HG03571 (cell line): ENCODE measurements at regions not wholly inside any gene's neighbourhood (a gene's known extent, or its start where the extent isn't known, plus 50 kb on each side); places are given as distances from the start of the nearest gene placed in this dataset.

Experiments
- ATAC-seq: cut with Tn5 transposase; IDR thresholded peaks from one replicate; pipeline ENCODE4 v1.9.1; 2021; ENCODE audit not compliant: unreplicated experiment

DNA sequence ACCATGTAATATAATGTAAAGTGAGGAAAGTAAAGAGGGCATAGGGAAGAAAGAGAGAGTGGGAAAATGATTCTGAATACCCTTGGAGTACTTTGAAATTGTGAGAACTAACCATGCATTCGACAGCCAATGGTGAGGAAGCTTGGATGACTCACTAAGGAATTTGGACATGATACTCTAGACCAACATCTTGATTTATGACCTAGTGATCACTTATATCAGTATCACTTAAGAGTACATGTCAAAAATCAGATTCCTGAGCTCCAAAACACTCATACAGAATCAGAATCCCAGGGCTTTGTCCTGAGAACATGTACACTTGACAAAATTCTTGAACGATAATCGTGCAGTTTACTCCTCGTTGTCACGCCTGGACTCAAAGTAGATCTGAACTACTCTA, 1899.8 kb upstream of the PIK3C3 start:
- ATAC-seq: no peak

- no peak for ATAC-seq
Observed at GRCh38 chr18:40049716-40050115, 1905.3 kb upstream of the PIK3C3 start.

GRCh38 chr18:40048886-40049650, 1906.0 kb upstream of the PIK3C3 start:
- no peak for ATAC-seq

DNA sequence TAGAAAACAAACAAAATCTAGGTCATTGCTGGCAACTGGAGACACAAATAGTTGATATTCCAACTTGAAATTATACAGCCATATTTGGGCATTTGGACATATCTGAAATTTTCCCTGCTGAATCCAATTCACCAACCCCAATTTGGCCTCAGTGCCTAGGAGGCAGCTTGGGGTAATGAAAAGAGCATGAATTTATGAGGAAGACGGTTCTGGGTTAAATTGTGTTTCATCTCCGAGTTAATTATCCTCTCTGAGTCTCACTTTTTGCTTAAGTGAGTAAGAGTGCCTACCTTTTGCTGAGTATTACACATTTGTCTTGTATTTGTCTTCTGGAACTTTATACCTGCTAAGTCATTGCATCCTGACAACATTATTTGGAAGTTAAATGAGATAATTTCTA, 1906.8 kb upstream of the PIK3C3 start:
- no peak for ATAC-seq

DNA sequence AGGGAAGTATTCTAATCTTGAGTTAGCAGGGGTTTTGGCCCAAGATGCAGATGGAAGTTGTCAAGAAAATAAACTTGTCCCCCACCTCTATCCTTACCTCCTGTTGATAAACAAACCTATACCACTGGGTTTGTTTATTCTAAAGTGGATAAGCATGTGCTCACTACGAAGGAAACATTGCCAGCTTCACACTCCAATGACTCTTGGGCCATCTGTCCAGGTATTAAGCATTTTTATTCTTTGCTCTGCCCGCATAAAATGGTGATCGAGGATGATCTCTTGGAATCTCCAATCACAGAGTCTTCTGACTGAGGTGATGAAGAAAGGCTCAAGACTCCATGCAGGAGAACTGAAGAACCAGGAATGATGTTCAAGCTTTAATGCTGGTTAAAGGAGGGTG, 1908.4 kb upstream of the PIK3C3 start:
- ATAC-seq: no peak

GRCh38 chr18:40041951-40042350, 1913.1 kb upstream of the PIK3C3 start:
- ATAC-seq: no peak

DNA sequence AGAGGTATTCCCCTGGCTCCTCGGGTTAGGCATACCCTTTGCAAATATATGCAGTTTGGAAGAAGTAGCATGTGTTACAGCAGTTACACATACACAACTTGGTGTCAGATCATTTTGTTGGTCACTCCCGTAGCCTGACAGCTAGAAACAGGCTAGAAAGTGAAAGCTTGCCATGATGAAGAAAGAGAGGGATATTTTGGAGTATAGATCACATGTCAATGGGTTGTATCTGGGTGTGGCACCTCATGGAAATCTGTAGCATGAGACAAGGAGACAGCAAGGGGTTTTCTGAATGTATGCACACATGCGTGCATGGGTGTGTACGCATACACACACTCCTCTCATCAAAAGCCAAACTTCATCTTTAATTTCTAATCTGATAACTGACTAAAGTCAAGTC, 1914.5 kb upstream of the PIK3C3 start:
- ATAC-seq: no peak

DNA sequence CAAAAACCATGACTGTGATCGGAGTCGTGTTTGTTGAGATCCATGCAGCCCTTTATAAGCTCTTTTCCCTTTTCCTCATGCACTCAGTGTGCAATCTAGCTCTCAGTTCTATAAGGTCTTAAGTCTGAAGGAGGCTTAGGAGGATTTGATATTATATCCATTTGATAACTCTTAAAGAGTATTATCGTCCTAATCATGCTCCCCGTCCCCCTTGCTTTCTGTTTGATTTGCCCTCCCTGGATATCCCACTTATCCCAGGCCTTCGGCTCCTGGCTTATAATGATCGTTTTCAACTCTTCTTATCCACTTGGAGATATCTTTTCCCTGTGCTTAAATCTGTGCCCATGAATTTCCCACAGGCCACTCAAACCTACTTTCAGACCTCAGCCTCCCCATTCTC, 1917.7 kb upstream of the PIK3C3 start:
- ATAC-seq: no peak

DNA sequence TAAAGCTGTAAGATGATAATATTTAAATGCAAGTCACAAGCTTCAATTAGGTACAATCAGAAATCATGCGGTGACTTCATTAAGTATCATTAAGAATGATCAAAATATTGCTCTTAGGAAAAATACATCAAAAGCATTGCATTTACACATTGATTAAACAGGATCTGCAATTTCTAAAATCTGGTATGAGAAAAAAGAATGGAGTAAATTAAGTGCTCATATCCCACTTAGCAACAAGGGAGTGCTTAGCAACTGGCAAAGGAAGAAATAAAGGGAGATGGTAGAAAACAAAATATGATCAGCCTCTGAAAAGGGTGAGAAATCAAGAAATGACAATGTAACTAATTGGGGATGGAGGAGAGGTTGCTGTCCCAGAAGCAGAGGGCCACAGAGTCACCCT, 1918.2 kb upstream of the PIK3C3 start:
- ATAC-seq: no peak

DNA sequence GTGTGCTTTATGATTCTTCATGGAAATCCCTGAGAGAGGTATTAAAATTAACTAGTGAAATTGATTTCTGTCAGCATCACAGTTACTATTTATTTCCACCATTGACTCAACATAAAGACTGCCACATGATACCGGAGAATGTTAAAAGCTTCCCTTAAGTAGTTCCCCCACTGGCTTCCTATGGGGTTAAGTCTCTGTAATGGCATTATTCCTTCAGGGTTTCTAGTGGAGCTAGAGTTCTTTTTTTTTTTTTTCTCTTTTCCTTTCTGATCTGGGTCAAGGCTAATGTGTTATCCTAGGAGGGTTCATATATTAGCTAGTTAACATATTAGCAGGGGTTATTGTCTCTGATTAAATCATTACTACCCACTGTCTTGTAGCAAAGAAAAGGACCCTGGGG, 1919.1 kb upstream of the PIK3C3 start:
- no peak for ATAC-seq

- no peak for ATAC-seq
Observed at GRCh38 chr18:40032076-40032475, 1923.0 kb upstream of the PIK3C3 start.

- no peak for ATAC-seq
Observed at GRCh38 chr18:40031435-40031834, 1923.6 kb upstream of the PIK3C3 start.

DNA sequence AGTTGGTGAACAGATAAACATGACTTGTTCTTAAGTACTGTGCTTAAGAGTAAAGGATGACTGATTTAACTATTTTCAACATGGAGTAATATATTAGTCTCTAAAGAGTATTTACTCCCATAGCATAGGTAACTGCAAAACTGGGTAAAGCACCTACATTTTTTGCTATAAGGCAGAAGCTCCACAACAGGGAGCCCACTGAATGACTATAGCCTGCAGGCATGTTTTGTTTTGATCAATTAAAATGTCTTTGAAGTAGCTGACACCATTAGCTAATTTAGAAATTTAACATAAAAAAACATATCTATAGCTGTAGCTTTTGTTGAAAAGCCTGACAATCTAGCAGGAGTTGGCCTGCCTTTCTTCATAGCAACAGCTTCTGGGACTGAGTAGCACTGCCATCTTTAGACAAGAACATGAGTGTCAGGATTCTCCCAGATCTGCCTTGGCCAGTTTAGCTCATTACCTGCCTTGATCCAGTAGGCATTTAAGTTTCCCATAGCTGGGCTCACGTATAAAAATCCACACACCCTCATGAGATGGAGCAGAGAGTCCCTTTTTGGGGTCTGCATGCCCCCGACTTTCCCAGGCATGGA, 1935.1 kb upstream of the PIK3C3 start:
- ATAC-seq: no peak

DNA sequence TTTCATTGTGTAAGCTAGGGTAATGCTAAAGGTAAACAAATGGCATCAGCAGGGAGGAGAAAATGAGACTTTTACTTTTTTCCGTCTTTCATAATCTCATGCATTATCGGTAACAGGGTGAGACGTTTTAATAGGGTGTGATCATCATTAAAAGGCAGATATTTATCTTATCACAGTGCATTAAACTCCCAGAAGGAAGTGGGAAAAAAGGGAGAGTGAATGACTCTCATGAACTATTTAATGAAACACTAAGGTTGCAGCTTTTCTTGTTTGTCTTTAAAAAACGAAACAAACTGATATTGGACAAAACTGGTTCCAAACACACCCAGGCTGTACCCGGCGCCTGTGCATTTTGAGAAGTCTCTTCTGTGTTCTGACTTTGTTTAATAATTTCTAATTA, 1936.8 kb upstream of the PIK3C3 start:
- ATAC-seq: no peak

DNA sequence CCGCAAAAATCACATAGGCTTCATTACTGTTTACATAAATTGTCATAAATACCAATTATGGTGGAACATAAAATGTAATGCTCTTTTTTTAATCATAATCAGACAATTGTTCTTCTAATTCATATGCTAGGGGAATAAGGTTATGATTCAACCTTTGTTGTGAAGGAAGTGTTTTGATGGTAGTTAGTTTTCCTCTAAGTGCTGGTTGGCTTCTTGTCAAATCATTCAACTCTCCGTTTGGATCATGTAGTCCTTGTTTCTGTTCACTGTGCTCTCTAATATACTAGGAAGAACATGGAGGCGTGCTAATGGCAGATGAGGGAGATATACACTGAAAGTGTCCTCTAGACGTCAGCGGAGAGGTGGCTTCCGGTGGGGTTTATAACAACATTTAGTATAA, 1938.0 kb upstream of the PIK3C3 start:
- no peak for ATAC-seq

- no peak for ATAC-seq
Observed at GRCh38 chr18:40016405-40016804, 1938.6 kb upstream of the PIK3C3 start.

- no peak for ATAC-seq
Observed at GRCh38 chr18:40013001-40013609, 1941.9 kb upstream of the PIK3C3 start.

GRCh38 chr18:40011201-40011600, 1943.8 kb upstream of the PIK3C3 start:
- ATAC-seq: no peak

GRCh38 chr18:40006634-40007033, 1948.4 kb upstream of the PIK3C3 start:
- no peak for ATAC-seq

DNA sequence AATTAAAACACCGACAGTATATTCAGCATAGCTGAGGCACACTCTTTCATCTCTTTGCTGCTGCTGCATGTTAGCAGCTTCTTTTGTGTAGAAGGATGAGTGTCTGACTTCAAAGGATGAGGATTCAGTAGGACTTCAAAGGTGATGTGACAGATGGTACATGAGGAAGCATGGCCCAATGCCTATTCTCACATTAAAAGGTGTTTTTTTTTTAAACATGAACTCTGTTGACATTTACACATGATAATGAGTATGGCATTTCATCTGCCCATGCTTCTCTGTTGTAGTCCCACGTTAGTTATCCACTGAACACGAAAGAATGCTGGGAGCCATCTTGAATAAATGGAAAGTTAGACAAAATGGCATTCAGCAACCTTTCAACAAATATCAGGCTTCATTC, 1950.8 kb upstream of the PIK3C3 start:
- no peak for ATAC-seq

GRCh38 chr18:39998317-39998716, 1956.7 kb upstream of the PIK3C3 start:
- ATAC-seq: no peak

GRCh38 chr18:39994498-39994897, 1960.5 kb upstream of the PIK3C3 start:
- no peak for ATAC-seq
